IPS DF 4.7 (cell line): ENCODE measurements at regions not wholly inside any gene's neighbourhood (a gene's known extent, or its start where the extent isn't known, plus 50 kb on each side); places are given as distances from the start of the nearest gene placed in this dataset.

Source experiments
- DNase-seq: peaks from one replicate; pipeline ENCODE4 v3.0.0-alpha.2; 2013; ENCODE audit warnings: low spot score; ENCODE audit errors: extremely low read depth

DNA sequence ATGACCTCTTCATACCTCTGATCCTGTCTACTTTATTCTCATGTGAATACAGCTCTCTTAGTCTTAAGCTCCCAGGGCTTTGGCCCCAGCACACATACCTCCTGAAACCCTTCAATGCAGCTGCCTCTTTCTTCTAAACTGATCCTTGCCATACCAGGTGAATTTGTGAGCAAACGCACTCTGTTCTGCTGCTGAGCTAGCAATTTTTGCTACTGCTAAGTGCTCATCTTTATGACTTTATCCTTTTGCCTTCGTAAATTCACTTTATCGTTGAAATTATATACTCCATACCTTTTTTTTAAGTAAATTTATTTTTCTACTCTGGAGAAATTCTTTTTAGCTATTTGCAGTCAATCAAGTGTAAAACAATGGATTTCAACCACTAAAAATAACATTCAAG lies 287.7 kb downstream of the CMPK2 start:
- no peak for DNase-seq

DNA sequence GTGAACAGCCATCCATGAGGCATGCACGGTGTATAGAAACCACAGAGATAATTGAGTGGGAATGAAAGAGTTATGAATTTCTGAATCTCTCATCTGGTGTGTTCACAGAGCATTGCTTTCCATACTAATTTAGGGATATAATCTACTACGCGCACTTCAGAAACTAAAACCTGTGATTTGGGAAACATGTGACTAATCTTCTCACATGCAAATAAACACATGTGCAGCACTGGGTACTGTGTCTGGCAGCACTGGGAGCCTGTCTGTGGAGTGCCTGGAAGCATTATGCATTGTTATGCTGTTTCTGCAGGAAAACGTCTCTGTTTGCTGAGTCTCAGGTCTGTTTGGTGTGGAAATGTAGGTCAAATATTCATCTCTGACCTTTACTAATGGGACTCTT lies 287.3 kb downstream of the CMPK2 start:
- DNase-seq: no peak

DNA sequence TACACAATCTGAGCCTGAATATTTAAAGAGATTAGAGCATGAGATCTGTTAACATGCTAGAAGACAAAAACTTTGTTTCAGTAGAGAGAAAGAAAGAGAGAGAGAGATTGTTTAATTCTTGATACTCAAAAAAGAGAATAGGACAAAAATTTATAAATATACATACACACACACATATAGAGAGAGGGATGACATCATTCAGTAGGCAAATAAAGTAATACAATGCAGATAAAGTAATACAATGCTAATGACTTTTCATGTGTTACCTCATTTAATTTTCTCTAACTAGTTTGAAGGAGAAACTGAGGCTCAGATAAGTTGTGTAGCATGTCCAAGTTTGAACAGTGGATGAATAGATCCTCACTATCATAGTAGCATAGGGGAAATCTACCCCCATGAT lies 286.4 kb downstream of the CMPK2 start:
- DNase-seq: no peak

DNA sequence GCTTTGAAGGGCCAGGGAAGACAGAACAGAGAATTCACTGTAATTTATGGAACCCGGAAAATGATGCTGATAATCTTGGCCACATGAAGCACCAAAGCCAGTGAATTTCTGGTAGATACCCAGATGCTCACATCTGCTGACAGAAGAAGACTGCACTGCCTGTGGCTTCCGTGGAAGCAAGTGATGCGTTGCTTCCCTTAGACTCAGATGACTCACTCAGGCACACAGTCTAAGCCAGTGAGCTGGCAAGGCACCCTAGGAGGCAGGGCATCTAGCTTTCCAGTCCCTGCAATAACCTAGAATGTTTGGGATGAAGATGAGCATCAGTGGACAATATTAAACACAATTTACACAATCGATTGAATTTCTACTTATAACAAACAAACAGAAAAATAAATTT lies 284.7 kb downstream of the CMPK2 start:
- DNase-seq: no peak

DNA sequence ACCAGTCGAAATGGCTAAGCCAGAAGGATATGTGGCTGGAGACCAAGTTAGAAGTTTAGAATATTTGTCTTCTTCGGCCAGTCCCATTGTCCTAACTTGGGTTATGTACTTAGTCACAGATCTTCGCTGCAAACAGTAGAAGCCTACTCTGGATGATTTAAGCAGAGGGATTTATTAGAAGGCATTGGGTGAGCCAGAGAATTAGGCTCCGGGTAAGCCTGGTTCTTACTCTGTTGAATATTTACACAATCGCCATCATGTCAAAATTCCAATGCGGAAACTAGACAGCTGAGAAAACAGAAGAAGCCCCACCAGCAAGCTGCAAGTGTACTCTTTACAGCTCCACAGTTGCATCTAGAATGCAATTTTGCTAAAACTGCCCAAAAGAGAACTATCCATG lies 276.6 kb downstream of the CMPK2 start:
- no peak for DNase-seq

DNA sequence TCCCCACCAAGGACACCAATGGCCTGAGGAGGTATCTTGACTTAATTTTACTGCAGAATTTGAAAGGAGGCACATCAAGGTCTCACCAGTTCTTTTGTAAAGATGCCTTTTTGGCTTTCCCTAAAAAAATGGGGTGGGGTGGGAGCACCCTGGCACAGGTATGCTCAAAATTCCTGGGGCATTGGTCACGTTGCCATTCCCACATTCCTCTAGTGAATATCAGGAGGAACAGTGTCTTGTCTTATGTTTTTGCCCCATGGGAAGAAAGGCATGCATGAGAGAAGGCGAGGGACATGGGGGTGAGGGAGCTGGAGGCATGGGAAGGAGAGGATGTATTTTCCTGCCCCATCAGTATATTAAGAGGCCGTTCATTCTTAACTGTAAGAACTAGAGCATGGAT lies 275.3 kb downstream of the CMPK2 start:
- DNase-seq: no peak

DNA sequence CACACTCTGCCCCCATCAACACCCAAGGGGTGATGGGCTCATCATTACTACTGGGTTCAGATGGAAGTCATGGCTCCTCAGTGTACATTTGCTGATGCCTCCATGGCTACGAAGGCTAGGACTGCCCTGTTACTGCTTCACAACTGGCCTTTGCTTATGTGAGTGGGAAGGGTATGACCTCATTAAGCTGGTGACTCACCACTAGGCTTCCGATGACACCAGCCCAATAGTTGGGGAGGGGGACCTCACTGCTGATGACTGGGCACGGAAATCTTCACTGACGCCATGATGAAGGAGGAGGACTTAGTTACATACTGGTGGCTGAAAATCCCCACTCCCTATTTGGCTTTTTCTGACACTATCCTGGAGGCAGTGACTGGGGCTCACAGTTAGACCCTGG lies 263.2 kb downstream of the CMPK2 start:
- DNase-seq: no peak

DNA sequence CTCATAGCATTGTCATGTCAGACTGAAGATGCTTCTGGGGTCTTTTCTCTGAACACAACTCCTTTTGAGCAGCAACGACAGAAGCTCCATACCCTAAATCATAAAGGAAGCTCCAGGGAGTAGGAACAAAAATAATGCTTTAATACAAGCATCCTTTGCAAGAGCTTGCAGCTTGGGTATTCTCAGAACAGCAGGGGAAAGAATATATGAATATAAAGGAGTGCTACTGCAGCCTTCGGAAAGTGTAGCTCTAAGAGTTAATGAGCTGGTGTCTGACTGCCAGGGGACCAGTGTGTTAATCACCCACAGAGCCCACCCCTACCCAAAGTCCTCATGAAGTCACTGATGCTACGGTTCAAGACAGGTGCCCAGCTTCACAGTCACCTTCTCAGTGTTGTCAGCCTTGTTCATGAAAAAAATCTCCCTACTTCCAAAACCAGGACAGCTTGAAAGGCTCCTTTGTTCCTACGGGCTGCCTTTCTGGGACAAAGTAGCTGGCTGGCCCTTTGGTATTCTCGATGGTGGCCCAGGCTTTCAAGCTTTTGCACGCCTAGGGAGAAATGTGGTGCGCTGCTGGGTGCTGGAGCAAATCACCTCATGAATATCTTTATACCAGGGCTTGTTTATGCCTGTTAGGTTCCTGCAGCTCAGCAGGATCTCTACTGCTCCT lies 259.7 kb downstream of the CMPK2 start:
- no peak for DNase-seq

DNA sequence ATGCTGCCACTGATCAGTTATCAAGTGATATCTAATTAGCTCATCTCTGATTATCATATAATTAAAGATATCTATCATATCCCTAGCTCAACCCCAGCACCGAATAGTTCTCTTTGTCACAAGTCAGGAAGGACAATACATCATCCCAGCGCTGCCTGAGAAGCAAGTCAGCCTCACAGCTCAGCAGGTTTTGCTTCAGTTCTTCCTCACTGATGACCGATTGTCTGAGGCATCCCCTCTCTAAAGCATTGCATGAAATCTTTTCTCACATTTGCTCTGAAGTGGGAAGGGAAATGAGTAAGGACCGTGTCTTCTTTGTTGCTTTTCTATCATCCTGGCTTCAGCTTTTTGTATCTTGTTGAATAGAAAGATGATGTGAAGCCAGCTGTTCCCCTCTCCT lies 247.9 kb downstream of the CMPK2 start:
- DNase-seq: no peak

DNA sequence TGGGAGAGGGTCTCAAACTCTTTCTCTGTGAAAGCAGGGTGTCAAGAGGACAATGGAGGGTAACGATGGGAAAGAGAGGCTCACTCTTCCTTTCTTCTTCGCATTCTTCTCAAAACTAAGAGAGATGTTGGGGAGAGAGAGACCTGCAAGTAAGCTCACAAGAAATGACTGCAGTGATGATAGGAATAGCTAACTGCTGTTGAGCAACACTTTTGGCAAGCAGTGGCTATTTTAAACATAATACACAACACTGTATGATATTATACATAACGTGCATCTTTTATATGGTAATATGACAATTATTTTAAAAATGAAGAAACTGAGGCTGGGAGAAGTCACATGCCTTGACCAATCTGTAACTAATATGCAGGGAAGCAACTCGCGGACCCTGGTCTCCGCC lies 247.5 kb downstream of the CMPK2 start:
- no peak for DNase-seq

DNA sequence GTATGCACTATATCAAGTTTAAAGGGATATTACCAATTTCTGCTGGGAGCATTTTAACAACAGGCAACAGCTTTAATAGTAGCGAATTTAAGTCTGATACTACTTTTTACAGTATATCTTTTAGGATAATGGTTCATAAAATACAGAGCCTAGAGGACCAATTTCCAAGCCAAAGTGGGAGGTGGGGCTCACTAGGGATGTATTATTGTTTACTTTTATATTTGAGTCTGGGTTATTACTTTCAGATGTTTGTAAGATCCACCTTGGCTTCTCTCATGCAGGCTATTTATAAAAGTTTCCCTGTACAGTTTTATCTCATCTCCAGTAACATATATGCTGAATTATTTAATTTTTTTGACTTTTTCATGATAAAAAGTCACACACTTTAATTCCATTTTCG lies 242.0 kb downstream of the CMPK2 start:
- no peak for DNase-seq

DNA sequence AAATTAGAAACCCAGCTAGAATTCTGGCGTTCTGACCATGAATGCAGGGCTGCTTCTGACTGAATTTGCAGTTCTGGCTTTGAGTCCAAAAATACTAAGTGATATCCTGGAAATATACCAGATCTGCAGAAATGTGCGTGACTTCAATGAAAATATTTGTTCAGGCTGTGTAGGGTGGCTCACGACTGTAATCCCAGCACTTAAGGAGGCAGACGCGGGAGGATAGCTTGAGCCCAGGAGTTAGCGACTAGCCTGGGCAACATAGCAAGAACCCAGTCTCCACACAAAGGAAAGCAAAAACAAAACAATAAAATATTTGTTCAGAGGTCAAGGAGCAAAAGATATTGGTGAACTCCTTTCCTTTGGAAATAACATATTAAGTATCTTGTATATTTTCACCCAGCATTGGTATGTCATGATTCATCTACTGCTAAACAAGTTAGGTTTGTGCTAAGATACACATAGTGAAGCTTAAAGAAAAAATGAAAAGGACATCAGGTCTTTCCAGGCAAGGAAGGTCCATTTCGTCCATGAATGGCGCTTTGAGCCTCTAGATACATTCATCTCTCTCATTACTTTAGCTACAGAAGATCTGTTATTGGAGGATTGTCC lies 239.2 kb downstream of the CMPK2 start:
- no peak for DNase-seq

DNA sequence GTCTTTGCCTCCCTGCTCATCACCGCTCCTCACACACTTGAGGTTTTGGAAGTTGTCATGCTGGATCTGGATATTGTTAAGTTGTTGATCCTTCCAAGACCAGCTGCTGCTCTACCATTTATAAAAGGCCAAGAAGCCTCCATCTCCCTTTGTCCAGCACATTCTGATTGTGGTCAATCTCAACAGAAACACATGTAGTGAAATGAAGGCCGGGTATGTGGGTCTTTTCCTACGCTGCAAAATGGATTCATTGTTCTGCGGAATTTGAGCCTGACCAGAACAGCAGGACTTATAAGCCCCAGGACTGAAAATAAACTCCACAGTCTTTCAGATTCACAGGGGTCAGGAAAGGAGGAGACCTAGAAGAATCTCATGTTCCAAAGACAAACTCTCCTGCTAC lies 238.4 kb downstream of the CMPK2 start:
- DNase-seq: no peak

DNA sequence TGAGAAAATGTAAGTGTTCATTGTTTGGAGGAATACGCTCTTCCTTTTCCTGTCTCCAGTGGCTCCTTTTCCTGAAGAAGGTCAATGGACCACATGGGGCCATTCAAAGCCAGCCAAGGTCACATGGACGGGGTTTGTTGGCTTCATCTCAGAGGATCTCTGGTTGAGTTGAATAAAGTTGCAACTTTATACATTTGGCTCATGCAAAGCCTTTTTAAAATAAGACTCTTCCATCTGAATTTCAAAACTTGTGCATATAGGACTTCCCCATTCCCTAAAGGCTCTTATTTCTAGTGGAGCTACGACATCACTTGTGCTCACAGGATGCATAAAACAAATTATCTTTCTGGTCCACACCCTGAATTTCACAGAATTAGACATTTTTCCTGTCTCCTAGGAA lies 235.5 kb downstream of the CMPK2 start:
- DNase-seq: no peak

DNA sequence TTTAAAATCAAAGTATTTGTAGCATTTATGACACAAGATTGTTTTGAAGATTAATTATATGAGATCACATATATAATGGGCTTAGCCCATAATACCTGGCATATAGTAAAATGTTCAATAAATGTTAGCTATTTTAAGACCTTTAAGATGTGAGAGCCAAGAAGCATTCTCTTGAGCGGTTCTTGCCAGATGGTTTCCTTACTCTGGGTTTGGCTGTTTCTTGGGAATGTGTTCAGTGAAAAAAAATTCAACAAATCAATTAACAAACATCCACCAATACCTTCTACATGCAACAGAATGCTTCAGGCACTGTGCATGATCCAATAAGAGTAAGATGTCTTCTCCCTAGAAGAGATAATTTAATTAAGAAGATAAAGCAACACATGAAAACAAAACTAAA lies 230.4 kb downstream of the CMPK2 start:
- DNase-seq: no peak

DNA sequence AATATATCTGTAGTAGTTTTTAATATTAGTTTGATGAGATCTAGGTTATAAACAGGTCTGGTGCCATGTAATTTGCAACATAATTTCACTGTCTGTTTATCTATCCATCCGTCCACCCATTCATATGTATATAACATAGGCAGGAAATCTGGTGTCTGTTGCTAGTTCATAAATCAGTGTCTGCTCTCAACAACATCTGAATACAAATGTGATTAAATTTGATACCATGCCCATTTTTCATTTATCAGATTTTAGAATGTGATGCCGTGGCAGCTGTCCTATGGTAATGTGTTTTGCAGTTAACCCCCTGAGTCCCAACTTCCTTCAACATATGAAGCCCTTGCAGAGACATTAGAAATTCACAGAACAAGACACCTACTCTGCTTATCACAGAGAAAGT lies 228.4 kb downstream of the CMPK2 start:
- DNase-seq: no peak

DNA sequence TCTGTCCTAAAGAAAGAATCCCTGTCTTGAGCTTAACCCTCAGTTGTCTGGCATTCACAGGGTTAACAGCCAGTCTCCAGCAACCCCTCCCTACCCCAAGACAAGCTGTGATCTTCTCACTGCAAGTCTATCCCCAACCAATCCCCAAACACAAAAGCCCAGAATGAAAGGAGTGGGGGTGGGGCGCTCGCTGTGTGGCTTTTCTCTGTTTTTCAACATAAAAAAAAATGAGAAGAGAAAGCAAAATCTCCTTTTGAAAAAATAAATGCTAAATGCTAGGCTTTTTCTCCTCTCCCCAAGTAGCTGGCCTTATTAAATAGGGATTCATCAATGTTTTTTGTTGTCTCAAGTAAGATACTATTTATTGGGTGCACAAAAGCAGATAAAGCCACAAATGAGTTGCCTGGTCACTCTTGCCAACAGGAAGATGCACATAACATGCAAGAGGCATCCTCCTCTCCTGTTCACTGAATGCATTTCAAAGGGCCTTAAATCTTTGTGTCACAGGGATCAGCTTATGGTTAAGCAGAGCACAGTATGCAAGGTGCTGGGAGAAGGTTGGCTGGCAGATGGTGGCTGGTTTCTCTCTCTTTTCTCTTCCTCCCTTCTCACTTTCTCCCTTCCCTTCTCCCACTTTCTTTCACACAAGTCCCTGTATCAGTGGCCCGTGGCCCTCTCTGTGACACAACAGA lies 225.6 kb downstream of the CMPK2 start:
- DNase-seq: peak; percentile 91

DNA sequence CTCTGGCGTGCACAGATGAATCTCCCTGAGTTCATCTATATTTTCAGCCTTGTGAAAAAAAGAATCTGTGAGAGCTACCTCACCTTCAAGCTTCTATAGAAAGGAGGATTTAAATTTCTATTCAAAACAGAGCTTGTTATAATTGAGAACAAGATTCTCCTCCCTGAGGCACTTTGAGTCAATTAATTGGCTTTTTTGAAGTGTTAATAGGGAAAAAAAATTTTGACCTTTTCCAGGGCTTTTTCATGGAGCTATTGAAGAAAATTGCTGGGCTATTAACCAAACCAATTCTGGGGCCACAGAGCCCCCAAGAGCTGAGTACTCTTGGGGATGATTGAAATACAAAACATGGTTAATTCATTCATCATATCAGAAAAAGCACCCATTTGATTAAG lies 225.1 kb downstream of the CMPK2 start:
- DNase-seq: no peak

DNA sequence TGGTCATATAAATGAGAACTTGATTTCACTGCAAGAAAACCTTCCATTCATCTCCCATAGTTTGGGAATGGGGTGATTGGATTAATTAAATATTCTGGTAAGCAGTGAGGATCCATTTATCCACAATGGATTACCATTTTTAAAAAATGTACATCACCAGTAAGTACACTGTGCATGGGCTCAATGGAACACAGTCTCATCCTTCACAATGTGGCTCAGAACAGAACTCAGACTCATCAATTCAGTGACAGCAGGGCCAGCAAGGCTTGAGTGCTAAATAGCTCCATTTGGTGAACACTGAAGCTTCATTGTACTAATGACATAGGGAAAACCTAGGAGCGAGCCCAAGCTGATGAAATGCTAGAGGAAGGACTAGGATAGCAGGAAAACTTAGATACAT lies 223.8 kb downstream of the CMPK2 start:
- DNase-seq: no peak

DNA sequence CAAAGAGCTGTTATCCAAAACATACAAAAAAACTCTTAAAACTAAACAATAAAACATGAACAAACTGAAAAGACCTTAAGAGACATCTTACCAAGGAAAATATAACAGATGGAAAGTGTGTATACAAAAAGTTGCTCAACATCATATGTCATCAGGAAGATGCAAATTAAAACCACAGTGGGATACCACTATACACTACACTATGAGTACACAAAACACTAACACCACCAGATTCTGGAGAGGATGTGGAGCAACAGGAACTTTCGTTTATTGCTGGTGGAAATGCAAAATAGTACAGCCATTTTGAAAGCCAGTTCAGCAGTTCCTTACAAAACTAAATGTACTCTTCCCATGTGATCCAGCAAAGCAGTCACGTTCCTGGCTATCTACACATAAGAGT lies 221.4 kb downstream of the CMPK2 start:
- DNase-seq: no peak

DNA sequence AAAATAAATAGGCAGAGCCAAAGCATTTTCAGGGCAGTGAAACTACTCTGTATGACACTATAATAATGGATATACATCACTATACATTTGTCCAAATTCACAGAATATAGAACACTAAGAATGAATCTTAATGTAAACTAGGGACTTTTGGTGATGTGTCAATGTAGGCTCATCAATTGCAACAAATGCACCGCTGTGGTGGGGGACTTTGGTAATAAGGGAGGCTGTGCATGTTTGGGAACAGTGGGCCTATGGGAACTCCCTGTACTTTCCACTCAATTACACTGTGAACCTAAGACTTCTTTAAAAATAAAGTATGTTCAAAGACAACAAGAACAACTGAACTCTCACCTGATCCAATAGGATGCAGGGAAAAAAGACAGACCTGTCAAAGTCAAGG lies 220.7 kb downstream of the CMPK2 start:
- DNase-seq: no peak

DNA sequence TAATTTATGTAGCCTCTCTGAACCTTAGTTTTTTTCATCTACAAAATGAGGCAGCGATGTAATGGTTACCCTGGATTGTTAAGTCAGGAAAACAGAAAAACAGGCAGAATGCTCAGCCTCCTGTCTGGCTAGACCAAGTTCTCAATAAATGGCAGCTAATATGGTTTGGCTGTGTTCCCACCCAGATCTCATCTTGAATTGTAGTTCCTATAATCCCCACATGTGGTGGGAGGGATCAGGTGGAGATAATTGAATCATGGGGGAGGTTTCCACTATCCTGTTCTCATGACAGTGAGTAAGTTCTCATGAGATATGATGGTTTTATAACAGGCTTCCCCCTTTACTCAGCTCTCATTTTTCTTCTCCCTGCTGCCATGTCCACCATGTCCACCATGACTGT lies 220.0 kb downstream of the CMPK2 start:
- DNase-seq: no peak

DNA sequence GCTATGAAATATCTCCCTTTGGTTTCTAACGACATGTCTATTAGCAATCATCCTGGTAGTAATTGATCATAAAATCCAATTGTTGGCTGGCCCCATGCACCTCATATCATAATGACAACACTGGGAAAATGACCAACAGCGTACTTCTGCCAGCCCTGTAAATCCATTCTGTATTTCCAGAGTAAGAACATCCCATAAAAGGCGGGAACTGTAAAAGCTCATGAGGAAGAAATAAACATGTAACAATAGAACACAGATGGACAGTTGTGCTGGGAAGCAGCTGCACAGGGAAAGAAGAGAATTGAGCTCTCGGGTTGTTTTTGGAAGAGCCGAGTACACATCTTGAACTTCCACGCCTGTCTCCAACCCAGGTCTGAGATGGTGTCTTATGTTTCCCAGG lies 218.7 kb downstream of the CMPK2 start:
- no peak for DNase-seq
